DMS153 treated with DMSO at 0.1 percent for 48 hours (cell line): ENCODE measurements at regions not wholly inside any gene's neighbourhood (a gene's known extent, or its start where the extent isn't known, plus 50 kb on each side); places are given as distances from the start of the nearest gene placed in this dataset.

Source experiments
- DNase-seq: peaks from one replicate; lab custom pipeline; 2025; ENCODE audit not compliant: unreplicated experiment; lab: John Stamatoyannopoulos, UW

GRCh38 chr16:80198311-80199299 is 342.2 kb upstream of the DYNLRB2 start:
- peak; percentile 99 for DNase-seq

GRCh38 chr16:80197741-80198201 is 343.0 kb upstream of the DYNLRB2 start:
- peak; percentile 39 for DNase-seq

- DNase-seq: no peak
These were observed 348.9 kb upstream of the DYNLRB2 start for GRCh38 chr16:80191928-80192327.

- no peak for DNase-seq
These were observed 351.2 kb upstream of the DYNLRB2 start for GRCh38 chr16:80189476-80190175.

- no peak for DNase-seq
These were observed 364.7 kb upstream of the DYNLRB2 start for GRCh38 chr16:80176114-80176513.

- DNase-seq: no peak
These were observed 365.8 kb upstream of the DYNLRB2 start for GRCh38 chr16:80175011-80175410.

GRCh38 chr16:80174416-80174815 is 366.4 kb upstream of the DYNLRB2 start:
- no peak for DNase-seq

GRCh38 chr16:80171746-80172145 is 369.0 kb upstream of the DYNLRB2 start:
- no peak for DNase-seq

GRCh38 chr16:80171199-80171598 is 369.6 kb upstream of the DYNLRB2 start:
- DNase-seq: no peak

- DNase-seq: peak; percentile 96
These were observed 373.0 kb upstream of the DYNLRB2 start for GRCh38 chr16:80167657-80168390.

GRCh38 chr16:80166082-80166481 is 374.7 kb upstream of the DYNLRB2 start:
- no peak for DNase-seq

GRCh38 chr16:80164966-80165550 is 375.7 kb upstream of the DYNLRB2 start:
- DNase-seq: no peak

GRCh38 chr16:80163339-80163738 is 377.5 kb upstream of the DYNLRB2 start:
- no peak for DNase-seq

GRCh38 chr16:80161799-80162739 is 378.7 kb upstream of the DYNLRB2 start:
- no peak for DNase-seq

- DNase-seq: no peak
These were observed 382.0 kb upstream of the DYNLRB2 start for GRCh38 chr16:80158766-80159165.

- DNase-seq: peak; percentile 10
These were observed 389.1 kb upstream of the DYNLRB2 start for GRCh38 chr16:80151722-80152111.

GRCh38 chr16:80150978-80151721 is 389.6 kb upstream of the DYNLRB2 start:
- DNase-seq: no peak

- no peak for DNase-seq
These were observed 392.0 kb upstream of the DYNLRB2 start for GRCh38 chr16:80148826-80149225.

- DNase-seq: no peak
These were observed 393.7 kb upstream of the DYNLRB2 start for GRCh38 chr16:80147026-80147655.
